CD4-positive, alpha-beta T cell treated with Interleukin-12 subunit alpha and Interleukin-12 subunit beta, for 1 hour (primary cell): ENCODE measurements at regions not wholly inside any gene's neighbourhood (a gene's known extent, or its start where the extent isn't known, plus 50 kb on each side); places are given as distances from the start of the nearest gene placed in this dataset.

ENCODE experiments used
- DNase-seq: peaks from one replicate; pipeline ENCODE4 v3.0.0-alpha.2; 2020

DNA sequence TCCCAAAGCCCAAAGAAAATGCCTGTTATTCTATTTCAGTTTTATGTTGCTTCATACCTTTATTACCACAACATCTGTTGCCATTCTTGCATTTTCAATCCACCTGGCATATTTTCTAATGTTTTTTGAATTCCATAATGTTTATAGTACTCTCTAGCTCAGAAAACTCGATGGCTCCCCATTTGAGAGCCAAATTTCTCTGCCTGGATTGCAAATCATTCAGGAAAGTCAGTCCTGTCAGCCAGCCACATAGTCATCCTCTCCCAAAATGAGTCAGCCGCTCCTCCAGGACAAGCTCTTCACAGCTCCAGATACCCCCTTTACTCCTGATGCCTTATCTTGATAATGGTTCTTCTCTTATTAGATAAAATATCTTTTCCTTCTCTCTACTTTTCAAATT is 78.2 kb upstream of the ADCY2 start:
- no peak for DNase-seq

GRCh38 chr5:7320701-7321301 is 75.1 kb upstream of the ADCY2 start:
- DNase-seq: no peak

- DNase-seq: no peak
Measured at GRCh38 chr5:7321724-7322123, 74.2 kb upstream of the ADCY2 start.

DNA sequence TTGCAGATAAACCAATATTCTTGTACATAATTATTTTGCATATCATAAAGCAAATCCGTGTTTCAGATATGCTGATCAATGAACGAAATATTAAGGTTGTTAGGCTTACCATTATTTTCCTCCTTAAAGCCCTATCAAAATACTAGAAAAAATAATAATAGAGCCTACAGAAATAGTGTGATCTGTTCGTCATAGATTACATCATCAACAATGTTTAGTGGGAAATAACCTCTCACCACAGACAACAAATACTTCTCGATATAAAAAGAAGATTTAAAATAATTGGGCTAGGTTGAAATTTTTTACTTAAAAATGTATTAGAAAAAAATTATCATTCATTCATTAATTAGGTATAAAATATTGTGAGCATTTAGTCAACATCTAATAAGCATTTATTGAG is 71.0 kb upstream of the ADCY2 start:
- DNase-seq: no peak

DNA sequence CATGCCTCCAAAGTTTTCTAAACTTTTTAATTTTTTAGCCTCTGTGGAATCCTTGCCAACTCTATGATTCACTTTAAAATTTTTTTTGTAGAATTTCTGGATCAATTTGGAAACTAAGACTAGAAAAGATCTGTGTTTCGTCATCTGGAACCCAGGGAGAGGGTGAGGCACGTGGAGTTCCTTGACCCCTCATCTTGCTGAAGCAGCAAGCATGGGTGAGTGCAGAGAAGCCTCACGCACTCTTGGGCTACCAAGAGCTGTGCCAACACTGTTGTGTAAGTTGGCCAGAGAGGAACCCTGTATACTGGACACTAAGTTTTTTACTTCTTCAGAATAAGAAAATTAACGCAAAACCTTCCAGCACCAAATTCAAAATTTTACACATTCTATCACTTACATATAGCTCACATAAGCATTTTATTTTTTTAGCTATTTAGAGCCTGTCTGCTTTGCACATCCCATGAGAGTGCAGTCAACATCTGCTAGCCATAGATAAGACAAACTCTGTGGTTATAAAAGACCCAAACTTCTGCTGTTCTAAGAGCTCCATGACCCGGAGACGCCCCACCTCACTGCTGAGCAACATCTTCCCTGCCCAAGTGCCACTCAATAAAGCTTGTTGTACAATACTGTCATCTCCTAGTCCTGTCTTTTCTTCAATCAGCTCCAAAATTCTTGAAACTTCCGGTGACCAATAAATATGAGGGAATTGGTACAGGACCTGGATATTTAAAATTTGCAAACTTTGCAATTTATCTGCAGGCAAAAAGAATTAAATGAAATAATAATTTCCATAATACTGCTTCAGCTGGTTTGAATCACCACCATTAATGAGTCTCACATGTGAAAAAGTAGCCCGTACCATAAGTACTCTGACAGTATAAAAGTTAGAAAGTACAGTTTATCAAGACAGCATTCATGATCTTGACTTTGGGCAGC is 69.7 kb upstream of the ADCY2 start:
- DNase-seq: no peak

DNA sequence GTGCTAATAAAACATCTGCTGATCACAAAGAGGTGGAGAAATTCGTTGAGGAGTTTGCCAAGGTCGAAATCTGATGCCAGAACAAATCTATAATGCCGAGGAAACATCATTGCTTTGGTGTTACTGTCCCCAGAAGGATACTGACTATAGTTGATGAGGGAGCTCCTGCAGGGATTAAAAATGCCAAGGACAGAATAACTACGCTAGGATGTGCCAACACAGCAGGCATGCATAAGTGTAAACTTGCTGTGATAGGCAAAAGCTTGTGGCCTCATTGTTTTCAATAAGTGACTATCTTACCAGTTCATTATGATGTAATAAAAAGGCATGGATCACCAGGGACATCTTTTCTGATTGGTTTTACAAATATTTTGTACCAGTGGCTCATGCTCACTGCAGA is 66.8 kb upstream of the ADCY2 start:
- DNase-seq: no peak

DNA sequence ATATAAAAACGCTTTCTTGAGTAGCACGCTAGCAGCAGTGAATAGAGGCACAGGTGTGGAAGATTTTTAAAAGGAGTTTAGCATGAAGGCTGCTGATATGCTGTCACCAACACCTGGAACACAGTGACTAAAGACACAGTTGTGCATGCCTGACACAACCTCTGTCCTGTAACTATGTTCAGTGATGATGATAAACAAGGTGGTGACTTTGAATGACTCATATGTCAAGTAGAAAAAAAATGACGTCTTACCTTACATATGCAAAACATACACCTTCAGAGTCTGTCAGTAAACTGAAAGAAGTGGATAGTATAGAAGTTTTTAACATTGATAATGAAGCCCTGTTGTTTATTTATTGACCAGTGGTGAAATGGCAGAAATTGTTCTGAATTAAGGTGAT is 66.2 kb upstream of the ADCY2 start:
- no peak for DNase-seq

- DNase-seq: no peak
Measured at GRCh38 chr5:7330256-7330655, 65.7 kb upstream of the ADCY2 start.

GRCh38 chr5:7331131-7331530 is 64.8 kb upstream of the ADCY2 start:
- no peak for DNase-seq
